IMR-90 (cell line): ENCODE measurements at regions not wholly inside any gene's neighbourhood (a gene's known extent, or its start where the extent isn't known, plus 50 kb on each side); places are given as distances from the start of the nearest gene placed in this dataset.

ENCODE experiments used
- ATAC-seq: fragments of 200-7000 bp; cut with Tn5 transposase; 2 replicates; pipeline ENCODE4 v1.9.1; 2020; ENCODE audit warnings: low read depth, mild to moderate bottlenecking, moderate library complexity
- BruUV-seq: library from RNA; stranded (reverse); fragments of 400-500 nt; replicated peaks from 2 replicates; lab custom pipeline; 2021; lab: Mats Ljungman, UMichigan
- CTCF ChIA-PET: fragments of 300-600 bp; formaldehyde crosslinking; extraction: SDS; loops from one replicate; lab custom pipeline; 2021; ENCODE audit warnings: antibody characterized with exemption; lab: Yijun Ruan, JAX
- POLR2A ChIA-PET: fragments of 300-600 bp; sonication (Branson Sonifier 250); formaldehyde crosslinking; loops from one replicate; lab custom pipeline; 2022; ENCODE audit warnings: antibody characterized with exemption; ENCODE audit not compliant: unreplicated experiment; lab: Charles Lee
- DNase-seq: peaks from one replicate; pipeline ENCODE4 v3.0.0; 2013
- H2AFZ ChIP-seq: replicated peaks from 2 replicates; pipeline ENCODE3; 2013; ENCODE audit warnings: low read length, mild to moderate bottlenecking; ENCODE audit not compliant: poor library complexity
- H2AK5ac ChIP-seq: 2 replicates; pipeline ENCODE4 v1.6.1; 2013; ENCODE audit warnings: low read depth, low read length, inconsistent platforms
- H2AK9ac ChIP-seq: replicated peaks from 2 replicates; pipeline ENCODE3; 2013; ENCODE audit warnings: mild to moderate bottlenecking, low read depth, low read length, moderate library complexity; ENCODE audit not compliant: poor library complexity
- H2BK120ac ChIP-seq: 2 replicates; pipeline ENCODE4 v1.6.1; 2013; ENCODE audit warnings: low read depth, low read length, inconsistent platforms
- H2BK15ac ChIP-seq: 3 replicates; pipeline ENCODE4 v1.6.1; 2013; ENCODE audit warnings: low read depth, low read length, inconsistent platforms
- H2BK20ac ChIP-seq: 2 replicates; pipeline ENCODE4 v1.6.1; 2013; ENCODE audit warnings: low read depth, mild to moderate bottlenecking, inconsistent platforms, low read length, moderate library complexity
- H2BK5ac ChIP-seq: 2 replicates; pipeline ENCODE4 v1.6.1; 2013; ENCODE audit warnings: mild to moderate bottlenecking, low read depth, low read length, inconsistent platforms; ENCODE audit not compliant: poor library complexity, severe bottlenecking
- H3K14ac ChIP-seq: replicated peaks from 2 replicates; pipeline ENCODE4 v1.6.1; 2013; ENCODE audit warnings: low read depth, low read length, inconsistent platforms
- H3K18ac ChIP-seq: 2 replicates; pipeline ENCODE4 v1.6.1; 2013; ENCODE audit warnings: low read depth, low read length, control low read depth
- H3K23ac ChIP-seq: 2 replicates; pipeline ENCODE4 v1.6.1; 2013; ENCODE audit warnings: low read depth, low read length, inconsistent platforms
- H3K27ac ChIP-seq: 2 replicates; pipeline ENCODE4 v1.5.1; 2013; ENCODE audit warnings: mild to moderate bottlenecking, control low read depth, low read length; ENCODE audit not compliant: insufficient read depth
- H3K27me3 ChIP-seq: 2 replicates; pipeline ENCODE4 v1.6.1; 2013; ENCODE audit warnings: low read length; ENCODE audit not compliant: control insufficient read depth, insufficient read depth
- H3K36me3 ChIP-seq: 2 replicates; pipeline ENCODE4 v1.6.1; 2013; ENCODE audit warnings: low read length, mixed read lengths; ENCODE audit not compliant: control insufficient read depth, insufficient read depth
- H3K4ac ChIP-seq: 2 replicates; pipeline ENCODE4 v1.6.1; 2013; ENCODE audit warnings: low read depth, low read length, inconsistent platforms
- H3K4me1 ChIP-seq: 2 replicates; pipeline ENCODE4 v1.6.1; 2013; ENCODE audit warnings: low read length, mixed read lengths; ENCODE audit not compliant: control insufficient read depth, insufficient read depth
- H3K4me2 ChIP-seq: 2 replicates; pipeline ENCODE4 v1.6.1; 2013; ENCODE audit warnings: low read depth, mild to moderate bottlenecking, control low read depth, low read length, moderate library complexity
- H3K4me3 ChIP-seq: 2 replicates; pipeline ENCODE4 v1.5.1; 2013; ENCODE audit warnings: low read depth, mild to moderate bottlenecking, control low read depth, low read length, moderate library complexity; ENCODE audit not compliant: insufficient read depth
- H3K56ac ChIP-seq: 2 replicates; pipeline ENCODE4 v1.6.1; 2013; ENCODE audit warnings: low read length, inconsistent platforms; ENCODE audit not compliant: insufficient read depth; ENCODE audit errors: extremely low read depth
- H3K79me1 ChIP-seq, 2 experiments: 2 replicates each; pipeline ENCODE4 v1.6.1; 2013; ENCODE audit warnings: low read length in 2 of 2, inconsistent platforms in 1 of 2, low read depth in 1 of 2
- H3K9ac ChIP-seq: 2 replicates; pipeline ENCODE4 v1.6.1; 2013; ENCODE audit warnings: low read depth, low read length, control low read depth
- H3K9me1 ChIP-seq: 2 replicates; pipeline ENCODE4 v1.6.1; 2013; ENCODE audit warnings: low read length, inconsistent platforms; ENCODE audit not compliant: insufficient read depth
- H3K9me3 ChIP-seq: 2 replicates; pipeline ENCODE4 v1.6.1; 2013; ENCODE audit warnings: low read length; ENCODE audit not compliant: control insufficient read depth, insufficient read depth
- H4K20me1 ChIP-seq: 2 replicates; pipeline ENCODE4 v1.6.1; 2013; ENCODE audit warnings: low read length, inconsistent platforms; ENCODE audit not compliant: insufficient read depth
- H4K5ac ChIP-seq: 2 replicates; pipeline ENCODE4 v1.6.1; 2013; ENCODE audit warnings: mild to moderate bottlenecking, low read depth, low read length, control low read depth
- H4K8ac ChIP-seq, 2 experiments: 2 replicates each; pipeline ENCODE4 v1.6.1; 2013; ENCODE audit warnings: low read depth in 2 of 2, low read length in 2 of 2, control low read depth in 1 of 2, inconsistent platforms in 1 of 2
- H4K91ac ChIP-seq: 2 replicates; pipeline ENCODE4 v1.6.1; 2013; ENCODE audit warnings: low read depth, low read length, inconsistent platforms; ENCODE audit not compliant: insufficient read depth
- BHLHE40 ChIP-seq: fragments of 150-350 bp; IDR thresholded peaks from 2 replicates; pipeline ENCODE4 v1.6.1; 2016; ENCODE audit warnings: mild to moderate bottlenecking, low read depth, low read length
- CEBPB ChIP-seq: IDR thresholded peaks from 2 replicates; pipeline ENCODE4 v1.6.1; 2012; ENCODE audit warnings: low read depth, low read length, improper control_type of control experiment
- CHD1 ChIP-seq: IDR thresholded peaks from 2 replicates; pipeline ENCODE4 v1.6.1; 2012; ENCODE audit warnings: low read depth, low read length, improper control_type of control experiment
- FOS ChIP-seq: fragments of 150-350 bp; IDR thresholded peaks from 2 replicates; pipeline ENCODE4 v1.6.1; 2016; ENCODE audit warnings: low read depth, low read length
- MAFK ChIP-seq: IDR thresholded peaks from 2 replicates; pipeline ENCODE4 v1.6.1; 2012; ENCODE audit warnings: low read depth, low read length, improper control_type of control experiment
- MAZ ChIP-seq: IDR thresholded peaks from 2 replicates; pipeline ENCODE4 v1.6.1; 2012; ENCODE audit warnings: low read depth, mild to moderate bottlenecking, low read length, improper control_type of control experiment, moderate library complexity, borderline replicate concordance
- MXI1 ChIP-seq: IDR thresholded peaks from 2 replicates; pipeline ENCODE4 v1.6.1; 2012; ENCODE audit warnings: low read depth, mild to moderate bottlenecking, low read length, moderate library complexity, borderline replicate concordance
- NFE2L2 ChIP-seq: fragments of 150-350 bp; IDR thresholded peaks from 2 replicates; pipeline ENCODE4 v1.6.1; 2016; ENCODE audit warnings: low read depth, mild to moderate bottlenecking, low read length
- POLR2A ChIP-seq: IDR thresholded peaks from 2 replicates; pipeline ENCODE4 v1.6.1; 2012; ENCODE audit warnings: mild to moderate bottlenecking, low read depth, low read length
- RAD21 ChIP-seq: IDR thresholded peaks from 2 replicates; pipeline ENCODE4 v1.6.1; 2012; ENCODE audit warnings: low read length, improper control_type of control experiment
- RCOR1 ChIP-seq: IDR thresholded peaks from 2 replicates; pipeline ENCODE4 v1.6.1; 2012; ENCODE audit warnings: mild to moderate bottlenecking, low read length, improper control_type of control experiment; ENCODE audit not compliant: insufficient replicate concordance
- RFX5 ChIP-seq: IDR thresholded peaks from 2 replicates; pipeline ENCODE4 v1.8.0; 2012; ENCODE audit warnings: low read depth, mild to moderate bottlenecking, low read length, moderate library complexity
- SMC3 ChIP-seq: fragments of 150-350 bp; IDR thresholded peaks from 2 replicates; pipeline ENCODE4 v1.6.1; 2016; ENCODE audit warnings: low read depth, mild to moderate bottlenecking, antibody characterized with exemption, low read length, moderate library complexity
- WGBS, 2 experiments: methylation state at CpG; one replicate each; pipeline versions ENCODE4 v1.1.5 to v1.1.7; 2013; ENCODE audit warnings: missing lambda C conversion rate in 2 of 2; ENCODE audit not compliant: insufficient read length in 1 of 2; ENCODE audit errors: extremely low coverage in 2 of 2; 5-methylcytosine and 5-hydroxymethylcytosine counted together
- dilution Hi-C: fragments of 300-500 bp; cut with HindIII; formaldehyde crosslinking; loops from one replicate; pipeline ENCODE4 v1.14.3; 2018; ENCODE audit warnings: low sequenced_read_pairs; ENCODE audit not compliant: unreplicated experiment
- in situ Hi-C: fragments of 300-500 bp; cut with MboI; formaldehyde crosslinking; loops from 3 replicates; pipeline ENCODE4 v1.14.3; 2019; ENCODE audit warnings: low sequenced_read_pairs, inconsistent platforms, mixed read lengths
- intact Hi-C: fragments of 100-400 bp; cut with micrococcal nuclease; formaldehyde crosslinking; loops from 2 replicates; pipeline ENCODE4 v1.10.0; 2022
- TF ChIP-seq, protein P1 (sequence below): conservative IDR thresholded peaks from 2 replicates; pipeline ENCODE4 v1.5.1; 2012; ENCODE audit warnings: mild to moderate bottlenecking, low read depth, low read length, improper control_type of control experiment
- TF ChIP-seq, protein P2 (sequence below): fragments of 150-350 bp; IDR thresholded peaks from 2 replicates; pipeline ENCODE4 v1.6.1; 2016; ENCODE audit warnings: low read depth, mild to moderate bottlenecking, low read length, moderate library complexity, borderline replicate concordance
- TF ChIP-seq, protein P3 (sequence below): fragments of 150-350 bp; IDR thresholded peaks from 2 replicates; pipeline ENCODE4 v1.6.1; 2017; ENCODE audit warnings: mild to moderate bottlenecking, antibody characterized with exemption, low read length, low read depth

DNA sequence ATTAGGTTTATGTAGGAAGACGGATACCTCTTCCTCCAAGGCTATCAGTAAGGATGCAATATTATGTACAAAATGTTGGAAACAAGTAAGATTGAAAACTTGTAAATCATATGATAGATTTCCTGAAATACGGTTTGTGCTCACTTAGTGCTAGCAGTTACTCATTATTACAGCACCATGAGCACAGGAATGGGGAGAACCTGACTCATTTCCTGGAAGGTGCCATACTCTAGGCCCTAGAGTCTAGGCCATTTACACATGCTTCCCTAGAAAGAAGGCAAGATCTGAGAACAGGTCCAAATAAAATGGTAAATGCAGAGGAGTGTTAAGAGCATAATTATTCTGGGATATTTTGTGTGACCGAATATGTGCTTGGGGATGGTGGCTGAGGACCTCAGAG lies 467.7 kb upstream of the CELF4 start:
- Histone ChIP-seq H2AK9ac (no peak overlapping the region), H3K4me2 (no peak overlapping the region), H3K23ac (no peak overlapping the region), H3K4me1 (no peaks in the 10 kb centered on the region), H3K36me3 (no peaks in the 10 kb centered on the region), H3K18ac (no peak overlapping the region), H2BK120ac (no peak overlapping the region), H4K91ac (no peak overlapping the region), H3K9me3 (peaks cover 8% of the 10 kb centered on the region; the same call in 1 of the 2 replicates), H3K9me1 (no peaks in the 10 kb centered on the region), H3K56ac (no peak overlapping the region), H3K79me1 (no peaks in the 10 kb centered on the region), H3K9ac (no peak overlapping the region), H4K8ac (no peak overlapping the region), H3K14ac (no peak overlapping the region), H4K5ac (no peak overlapping the region), H2AK5ac (no peak overlapping the region), H3K4me3 (no peak overlapping the region), H3K27me3 (no peaks in the 10 kb centered on the region), H2BK15ac (no peak overlapping the region), H4K20me1 (no peaks in the 10 kb centered on the region), H2BK20ac (no peak overlapping the region), H3K4ac (no peak overlapping the region), H2AFZ (no peak overlapping the region), H3K27ac (no peak overlapping the region), H2BK5ac (no peak overlapping the region)
- intact Hi-C loops (no loop called here), in situ Hi-C loops (no loop called here), dilution Hi-C loops (no loop called here)
- ChIA-PET CTCF (no interaction called here), POLR2A (no interaction called here)
- no TSS peak for BruUV-seq
- no CpG with 5 or more reads among the region's 3 CpGs for WGBS, 2 experiments
- ATAC-seq (no peak), DNase-seq (no peak)
- TF ChIP-seq FOS: no peak
- TF ChIP-seq RAD21: no peak
- TF ChIP-seq, protein P1, sequence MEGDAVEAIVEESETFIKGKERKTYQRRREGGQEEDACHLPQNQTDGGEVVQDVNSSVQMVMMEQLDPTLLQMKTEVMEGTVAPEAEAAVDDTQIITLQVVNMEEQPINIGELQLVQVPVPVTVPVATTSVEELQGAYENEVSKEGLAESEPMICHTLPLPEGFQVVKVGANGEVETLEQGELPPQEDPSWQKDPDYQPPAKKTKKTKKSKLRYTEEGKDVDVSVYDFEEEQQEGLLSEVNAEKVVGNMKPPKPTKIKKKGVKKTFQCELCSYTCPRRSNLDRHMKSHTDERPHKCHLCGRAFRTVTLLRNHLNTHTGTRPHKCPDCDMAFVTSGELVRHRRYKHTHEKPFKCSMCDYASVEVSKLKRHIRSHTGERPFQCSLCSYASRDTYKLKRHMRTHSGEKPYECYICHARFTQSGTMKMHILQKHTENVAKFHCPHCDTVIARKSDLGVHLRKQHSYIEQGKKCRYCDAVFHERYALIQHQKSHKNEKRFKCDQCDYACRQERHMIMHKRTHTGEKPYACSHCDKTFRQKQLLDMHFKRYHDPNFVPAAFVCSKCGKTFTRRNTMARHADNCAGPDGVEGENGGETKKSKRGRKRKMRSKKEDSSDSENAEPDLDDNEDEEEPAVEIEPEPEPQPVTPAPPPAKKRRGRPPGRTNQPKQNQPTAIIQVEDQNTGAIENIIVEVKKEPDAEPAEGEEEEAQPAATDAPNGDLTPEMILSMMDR: no peak
- no peak for TF ChIP-seq MAFK
- no peak for TF ChIP-seq MAZ
- TF ChIP-seq, protein P2, sequence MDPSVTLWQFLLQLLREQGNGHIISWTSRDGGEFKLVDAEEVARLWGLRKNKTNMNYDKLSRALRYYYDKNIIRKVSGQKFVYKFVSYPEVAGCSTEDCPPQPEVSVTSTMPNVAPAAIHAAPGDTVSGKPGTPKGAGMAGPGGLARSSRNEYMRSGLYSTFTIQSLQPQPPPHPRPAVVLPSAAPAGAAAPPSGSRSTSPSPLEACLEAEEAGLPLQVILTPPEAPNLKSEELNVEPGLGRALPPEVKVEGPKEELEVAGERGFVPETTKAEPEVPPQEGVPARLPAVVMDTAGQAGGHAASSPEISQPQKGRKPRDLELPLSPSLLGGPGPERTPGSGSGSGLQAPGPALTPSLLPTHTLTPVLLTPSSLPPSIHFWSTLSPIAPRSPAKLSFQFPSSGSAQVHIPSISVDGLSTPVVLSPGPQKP: no peak
- no peak for TF ChIP-seq MXI1
- no peak for TF ChIP-seq SMC3
- no peak for TF ChIP-seq CHD1
- no peak for TF ChIP-seq NFE2L2
- TF ChIP-seq, protein P3, sequence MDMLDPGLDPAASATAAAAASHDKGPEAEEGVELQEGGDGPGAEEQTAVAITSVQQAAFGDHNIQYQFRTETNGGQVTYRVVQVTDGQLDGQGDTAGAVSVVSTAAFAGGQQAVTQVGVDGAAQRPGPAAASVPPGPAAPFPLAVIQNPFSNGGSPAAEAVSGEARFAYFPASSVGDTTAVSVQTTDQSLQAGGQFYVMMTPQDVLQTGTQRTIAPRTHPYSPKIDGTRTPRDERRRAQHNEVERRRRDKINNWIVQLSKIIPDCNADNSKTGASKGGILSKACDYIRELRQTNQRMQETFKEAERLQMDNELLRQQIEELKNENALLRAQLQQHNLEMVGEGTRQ: no peak
- TF ChIP-seq RFX5: no peak
- TF ChIP-seq CEBPB: no peak
- TF ChIP-seq RCOR1: no peak
- no peak for TF ChIP-seq POLR2A
- no peak for TF ChIP-seq BHLHE40
